ENCODE measurements at regions not wholly inside any gene's neighbourhood (a gene's known extent, or its start where the extent isn't known, plus 50 kb on each side); places are given as distances from the start of the nearest gene placed in this dataset.

- peaks cover 2% of the 10 kb centered on the region for H3K9me3 Mint-ChIP-seq
- H3K4me3 Mint-ChIP-seq = no peak overlapping the region
- no peak overlapping the region for H3K9ac ChIP-seq
- H3K27me3 Mint-ChIP-seq (ENCODE audit: insufficient read depth, low read depth) = peaks cover 3% of the 10 kb centered on the region
- H3K27me3 ChIP-seq = no peaks in the 10 kb centered on the region
- H3K4me1 Mint-ChIP-seq = no peaks in the 10 kb centered on the region
- H3K36me3 Mint-ChIP-seq = no peaks in the 10 kb centered on the region
- DNase-seq (ENCODE audit: low spot score) = no peak
- no peaks in the 10 kb centered on the region for H3K9me3 ChIP-seq (ENCODE audit: low read depth)
- H3K79me2 ChIP-seq (ENCODE audit: low read depth) = no peaks in the 10 kb centered on the region
- no peak overlapping the region for H3K27ac Mint-ChIP-seq
- peaks cover 4% of the 10 kb centered on the region for H3K4me1 ChIP-seq
- no peak overlapping the region for H2AFZ ChIP-seq (replicated peaks)
- no peak overlapping the region for H3K4me3 ChIP-seq
- H3K27ac ChIP-seq = no peak overlapping the region
- TF ChIP-seq CTCF (IDR thresholded peaks at IDR 0.05) (no peak), EZH2phosphoT487 (IDR thresholded peaks at IDR 0.05) (no peak), EZH2 (IDR thresholded peaks at IDR 0.05) (no peak)
- no peaks in the 10 kb centered on the region for H3F3A ChIP-seq (ENCODE audit: low read depth)
- H3K4me2 ChIP-seq = no peak overlapping the region
- H3K36me3 ChIP-seq = no peaks in the 10 kb centered on the region
- H4K20me1 ChIP-seq (ENCODE audit: low read depth) = no peaks in the 10 kb centered on the region
Measured at GRCh38 chr3:162052636-162053035, 556.0 kb downstream of the OTOL1 start.

DNA sequence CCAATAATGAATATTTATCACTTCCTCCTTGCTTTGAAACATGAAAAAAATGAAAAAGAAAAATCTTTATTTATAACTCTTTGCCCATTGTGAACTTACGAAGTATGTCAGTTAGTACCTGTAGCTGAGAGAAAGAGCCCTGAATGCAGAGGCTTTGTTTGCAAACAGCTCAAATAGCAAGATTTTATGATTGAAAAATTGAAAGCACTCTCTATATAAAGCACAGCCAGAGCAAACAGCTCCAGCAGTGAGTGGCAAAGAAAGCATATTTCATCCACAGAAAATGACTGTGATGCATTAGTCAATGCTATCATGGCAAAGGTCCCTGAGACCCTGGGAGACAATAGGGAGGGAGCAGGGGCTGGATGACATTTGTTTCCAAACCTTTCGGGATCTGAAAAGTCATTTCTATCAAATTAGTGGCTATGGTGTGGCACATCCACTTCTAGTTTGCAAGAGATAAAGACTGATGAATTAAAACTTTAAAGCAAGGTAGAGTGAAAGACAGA, 576.1 kb downstream of the OTOL1 start:
- Histone ChIP-seq H3K27me3 (no peaks in the 10 kb centered on the region), H3K4me2 (no peak overlapping the region), H3K9ac (no peak overlapping the region), H3K4me1 (peaks cover 25% of the 10 kb centered on the region), H3F3A (ENCODE audit: low read depth) (peaks cover 7% of the 10 kb centered on the region), H2AFZ (replicated peaks) (no peak overlapping the region), H3K9me3 (ENCODE audit: low read depth) (no peaks in the 10 kb centered on the region), H3K4me3 (no peak overlapping the region), H3K27ac (peak overlapping the region; percentile 60), H3K36me3 (no peaks in the 10 kb centered on the region), H3K79me2 (ENCODE audit: low read depth) (no peaks in the 10 kb centered on the region), H4K20me1 (ENCODE audit: low read depth) (no peaks in the 10 kb centered on the region)
- TF ChIP-seq CTCF (IDR thresholded peaks at IDR 0.05) = no peak
- no peak for TF ChIP-seq EZH2phosphoT487 (IDR thresholded peaks at IDR 0.05)
- TF ChIP-seq EZH2 (IDR thresholded peaks at IDR 0.05) = no peak
- no peaks in the 10 kb centered on the region for H3K36me3 Mint-ChIP-seq
- no peak for DNase-seq (ENCODE audit: low spot score)
- no peaks in the 10 kb centered on the region for H3K9me3 Mint-ChIP-seq
- no peak overlapping the region for H3K4me3 Mint-ChIP-seq
- H3K4me1 Mint-ChIP-seq = peaks cover 35% of the 10 kb centered on the region
- no peaks in the 10 kb centered on the region for H3K27me3 Mint-ChIP-seq (ENCODE audit: insufficient read depth, low read depth)
- peak overlapping the region; percentile 74 for H3K27ac Mint-ChIP-seq

- H3K4me2 ChIP-seq = peak overlapping the region; percentile 21
- H3K4me1 ChIP-seq = peaks cover 25% of the 10 kb centered on the region
Measured at GRCh38 chr3:162073422-162073975, 576.9 kb downstream of the OTOL1 start.

More at GRCh38 chr3:162073422-162073975, 576.9 kb downstream of the OTOL1 start:
- Histone ChIP-seq H3K27ac (peak overlapping the region; percentile 60), H4K20me1 (ENCODE audit: low read depth) (no peaks in the 10 kb centered on the region), H3K27me3 (no peaks in the 10 kb centered on the region), H2AFZ (replicated peaks) (no peak overlapping the region), H3K9me3 (ENCODE audit: low read depth) (no peaks in the 10 kb centered on the region), H3F3A (ENCODE audit: low read depth) (peaks cover 7% of the 10 kb centered on the region), H3K36me3 (no peaks in the 10 kb centered on the region), H3K79me2 (ENCODE audit: low read depth) (no peaks in the 10 kb centered on the region), H3K9ac (no peak overlapping the region), H3K4me3 (no peak overlapping the region)
- no peaks in the 10 kb centered on the region for H3K27me3 Mint-ChIP-seq (ENCODE audit: insufficient read depth, low read depth)
- TF ChIP-seq EZH2 (IDR thresholded peaks at IDR 0.05) (no peak), EZH2phosphoT487 (IDR thresholded peaks at IDR 0.05) (no peak), CTCF (IDR thresholded peaks at IDR 0.05) (no peak)
- H3K4me1 Mint-ChIP-seq = peaks cover 35% of the 10 kb centered on the region
- H3K9me3 Mint-ChIP-seq = no peaks in the 10 kb centered on the region
- peak overlapping the region; percentile 74 for H3K27ac Mint-ChIP-seq
- no peak overlapping the region for H3K4me3 Mint-ChIP-seq
- no peaks in the 10 kb centered on the region for H3K36me3 Mint-ChIP-seq
- DNase-seq (ENCODE audit: low spot score) = peak; percentile 16
